AG10803 (cell line): ENCODE measurements at regions not wholly inside any gene's neighbourhood (a gene's known extent, or its start where the extent isn't known, plus 50 kb on each side); places are given as distances from the start of the nearest gene placed in this dataset.
"Not testable (repeated sequence)": the region's sequence is repeated elsewhere in the genome, so short reads cannot be mapped to it uniquely, and the experiment has no call there.

Source experiments
- DNase-seq: peaks from one replicate; pipeline ENCODE4 v3.0.0; 2010; ENCODE audit warnings: low read depth
- H3K4me3 ChIP-seq: 2 replicates; pipeline ENCODE4 v1.5.1; 2011; ENCODE audit warnings: mild to moderate bottlenecking, low read length, control low read depth
- CTCF ChIP-seq: conservative IDR thresholded peaks from 2 replicates; pipeline ENCODE4 v1.5.1; 2011; ENCODE audit warnings: mild to moderate bottlenecking, low read length, control low read depth, inconsistent platforms

GRCh38 chr16:54985156-54985555, 54.5 kb downstream of the IRX5 start:
- DNase-seq = no peak
- no peak overlapping the region for H3K4me3 ChIP-seq
- TF ChIP-seq CTCF = no peak

GRCh38 chr16:54985668-54986067, 55.0 kb downstream of the IRX5 start:
- H3K4me3 ChIP-seq = no peak overlapping the region
- TF ChIP-seq CTCF = no peak
- DNase-seq = no peak

GRCh38 chr16:54986409-54986808, 55.7 kb downstream of the IRX5 start:
- no peak for DNase-seq
- no peak overlapping the region for H3K4me3 ChIP-seq
- TF ChIP-seq CTCF = no peak

GRCh38 chr16:54987081-54987480, 56.4 kb downstream of the IRX5 start:
- DNase-seq = no peak
- H3K4me3 ChIP-seq = no peak overlapping the region
- no peak for TF ChIP-seq CTCF

- H3K4me3 ChIP-seq = no peak overlapping the region
- no peak for TF ChIP-seq CTCF
- no peak for DNase-seq
Observed at GRCh38 chr16:54991525-54991924, 60.9 kb downstream of the IRX5 start.

GRCh38 chr16:54991946-54992345, 61.3 kb downstream of the IRX5 start:
- not testable (repeated sequence) for DNase-seq, H3K4me3 ChIP-seq

- no peak for DNase-seq
- no peak overlapping the region for H3K4me3 ChIP-seq
- TF ChIP-seq CTCF = no peak
Observed at GRCh38 chr16:54993106-54993895, 62.6 kb downstream of the IRX5 start.
